ENCODE measurements at regions not wholly inside any gene's neighbourhood (a gene's known extent, or its start where the extent isn't known, plus 50 kb on each side); places are given as distances from the start of the nearest gene placed in this dataset.

DNA sequence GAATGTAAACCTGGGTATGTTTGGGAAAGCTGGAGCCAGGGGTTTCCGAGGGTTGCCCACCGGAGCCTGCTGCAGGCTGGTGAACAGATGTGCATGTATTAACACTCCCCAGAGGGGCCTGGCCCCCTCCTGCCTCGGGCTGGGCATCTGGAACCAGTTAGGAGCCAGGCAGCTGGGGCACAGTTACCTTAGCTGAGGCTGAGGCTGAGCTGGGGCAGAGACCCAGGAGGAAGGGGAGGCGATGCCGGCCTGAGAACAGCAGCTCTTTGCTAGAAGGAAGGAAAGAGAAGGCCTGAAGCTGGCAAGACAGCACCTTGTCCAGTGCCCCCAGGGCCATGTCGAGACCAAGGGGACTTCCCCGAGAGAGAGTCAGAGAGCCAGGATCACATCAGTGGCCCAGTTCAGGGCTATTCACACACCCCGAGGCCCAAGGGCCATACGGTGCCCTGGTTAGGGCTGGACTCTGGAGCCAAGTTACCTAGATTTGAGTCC lies 65.8 kb downstream of the RMI2 start:
- TF ChIP-seq, protein P1, sequence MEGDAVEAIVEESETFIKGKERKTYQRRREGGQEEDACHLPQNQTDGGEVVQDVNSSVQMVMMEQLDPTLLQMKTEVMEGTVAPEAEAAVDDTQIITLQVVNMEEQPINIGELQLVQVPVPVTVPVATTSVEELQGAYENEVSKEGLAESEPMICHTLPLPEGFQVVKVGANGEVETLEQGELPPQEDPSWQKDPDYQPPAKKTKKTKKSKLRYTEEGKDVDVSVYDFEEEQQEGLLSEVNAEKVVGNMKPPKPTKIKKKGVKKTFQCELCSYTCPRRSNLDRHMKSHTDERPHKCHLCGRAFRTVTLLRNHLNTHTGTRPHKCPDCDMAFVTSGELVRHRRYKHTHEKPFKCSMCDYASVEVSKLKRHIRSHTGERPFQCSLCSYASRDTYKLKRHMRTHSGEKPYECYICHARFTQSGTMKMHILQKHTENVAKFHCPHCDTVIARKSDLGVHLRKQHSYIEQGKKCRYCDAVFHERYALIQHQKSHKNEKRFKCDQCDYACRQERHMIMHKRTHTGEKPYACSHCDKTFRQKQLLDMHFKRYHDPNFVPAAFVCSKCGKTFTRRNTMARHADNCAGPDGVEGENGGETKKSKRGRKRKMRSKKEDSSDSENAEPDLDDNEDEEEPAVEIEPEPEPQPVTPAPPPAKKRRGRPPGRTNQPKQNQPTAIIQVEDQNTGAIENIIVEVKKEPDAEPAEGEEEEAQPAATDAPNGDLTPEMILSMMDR (conservative IDR thresholded peaks at IDR 0.05; ENCODE audit: low read length), result no peak
- TF ChIP-seq EZH2phosphoT487 (IDR thresholded peaks at IDR 0.05; ENCODE audit: borderline replicate concordance, low read depth, low read length), result no peak
